PC-9 (cell line): ENCODE measurements at regions not wholly inside any gene's neighbourhood (a gene's known extent, or its start where the extent isn't known, plus 50 kb on each side); places are given as distances from the start of the nearest gene placed in this dataset.
A peak's percentile ranks its signal among the peaks of the same experiment; 100 is the strongest.

Source experiments
- BruUV-seq: library from RNA; stranded (reverse); fragments of 400-500 nt; replicated peaks from 2 replicates; lab custom pipeline; 2021; lab: Mats Ljungman, UMichigan
- CTCF ChIA-PET: fragments of 300-600 bp; sonication (Branson Sonifier 250); formaldehyde crosslinking; loops from one replicate; lab custom pipeline; 2022; ENCODE audit warnings: antibody characterized with exemption; lab: Charles Lee
- POLR2A ChIA-PET: fragments of 300-600 bp; sonication (Branson Sonifier 250); formaldehyde crosslinking; loops from one replicate; lab custom pipeline; 2022; ENCODE audit warnings: antibody characterized with exemption; ENCODE audit not compliant: unreplicated experiment; lab: Charles Lee
- DNase-seq, 2 experiments: peaks; one replicate each; pipeline versions ENCODE4 v3.0.0 to v3.0.0-alpha.2; 2015 to 2022; ENCODE audit warnings: mixed read lengths in 1 of 2
- H2AFZ ChIP-seq: fragments of 200-600 bp; sonication (generic); 2 replicates; pipeline ENCODE4 v1.8.1; 2017; ENCODE audit warnings: antibody characterized with exemption
- H3F3A ChIP-seq: fragments of 200-600 bp; sonication (generic); 2 replicates; pipeline ENCODE4 v1.8.1; 2017; ENCODE audit warnings: antibody characterized with exemption, mild to moderate bottlenecking, low read depth; ENCODE audit not compliant: insufficient read depth
- H3K27ac ChIP-seq: fragments of 200-600 bp; sonication (generic); 2 replicates; pipeline ENCODE4 v1.6.1; 2016; ENCODE audit warnings: mixed run types
- H3K27me3 ChIP-seq: fragments of 200-600 bp; sonication (generic); 2 replicates; pipeline ENCODE4 v1.6.1; 2016; ENCODE audit warnings: low read depth, mixed run types; ENCODE audit not compliant: insufficient read depth
- H3K36me3 ChIP-seq: fragments of 200-600 bp; sonication (generic); 2 replicates; pipeline ENCODE4 v1.6.1; 2016; ENCODE audit warnings: low read depth, mixed run types
- H3K4me1 ChIP-seq: fragments of 200-600 bp; sonication (generic); replicated peaks from 2 replicates; pipeline ENCODE4 v1.6.1; 2016; ENCODE audit warnings: mixed run types; ENCODE audit not compliant: insufficient read depth
- H3K4me2 ChIP-seq: fragments of 200-600 bp; sonication (generic); 2 replicates; pipeline ENCODE4 v1.6.1; 2017; ENCODE audit warnings: mixed run types
- H3K4me3 ChIP-seq: fragments of 200-600 bp; sonication (generic); 2 replicates; pipeline ENCODE4 v1.6.1; 2016; ENCODE audit warnings: mixed run types
- H3K79me2 ChIP-seq: fragments of 200-600 bp; sonication (generic); 2 replicates; pipeline ENCODE4 v1.6.1; 2017; ENCODE audit warnings: low read depth, mixed run types
- H3K9me2 ChIP-seq: fragments of 200-600 bp; sonication (generic); 2 replicates; pipeline ENCODE4 v1.8.1; 2017; ENCODE audit warnings: mild to moderate bottlenecking; ENCODE audit not compliant: insufficient read depth
- H3K9me3 ChIP-seq: fragments of 200-600 bp; sonication (generic); 2 replicates; pipeline ENCODE4 v1.8.1; 2016; ENCODE audit warnings: low read depth; ENCODE audit not compliant: insufficient read depth
- H4K20me1 ChIP-seq: fragments of 200-600 bp; sonication (generic); 2 replicates; pipeline ENCODE4 v1.8.1; 2017; ENCODE audit not compliant: insufficient read depth
- EZH2 ChIP-seq: fragments of 200-600 bp; sonication (generic); IDR thresholded peaks from 2 replicates; pipeline ENCODE4 v1.8.0; 2017; ENCODE audit warnings: antibody characterized with exemption, low read depth
- intact Hi-C: fragments of 100-400 bp; cut with micrococcal nuclease; formaldehyde crosslinking; loops from one replicate; pipeline ENCODE4 v1.10.0; 2022; ENCODE audit not compliant: unreplicated experiment
- TF ChIP-seq, protein P1 (sequence below): fragments of 200-600 bp; sonication (generic); conservative IDR thresholded peaks from 2 replicates; pipeline ENCODE4 v1.6.1; 2017; ENCODE audit warnings: mixed run types, antibody characterized with exemption, mild to moderate bottlenecking, moderate library complexity

DNA sequence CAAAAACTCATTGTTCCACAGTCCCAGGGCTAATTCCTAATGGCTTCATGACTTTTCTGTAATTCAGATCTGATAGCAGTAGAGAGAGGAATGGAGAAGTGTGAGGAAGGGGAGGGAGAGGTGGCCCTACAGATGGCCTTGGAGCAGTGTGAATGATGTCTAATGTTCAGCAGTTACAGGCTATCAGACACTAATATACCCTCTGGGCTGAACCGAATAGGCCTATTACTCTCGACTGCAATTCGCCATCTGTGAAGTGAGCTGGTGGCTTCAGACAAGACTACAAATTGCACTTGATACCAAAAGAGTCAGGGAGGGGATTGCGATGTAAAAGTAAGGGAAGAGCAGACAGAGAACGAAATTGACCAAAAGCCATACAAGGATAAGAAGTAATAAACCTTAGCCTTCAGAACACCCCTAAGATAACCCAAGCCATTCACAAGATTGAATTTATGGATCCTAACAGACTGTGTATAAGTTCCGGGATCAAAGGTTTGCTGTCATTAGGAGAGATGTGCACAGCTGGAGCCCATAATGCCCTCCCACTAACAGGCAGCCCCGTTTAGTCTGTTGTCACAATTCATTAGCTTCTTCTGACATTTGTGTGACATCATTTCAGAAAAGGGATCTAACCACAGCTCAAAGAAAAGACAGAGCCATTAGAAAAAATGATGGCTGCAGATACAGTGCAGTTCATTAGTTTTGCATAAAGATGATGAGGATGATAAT, 642.4 kb upstream of the API5 start:
- ChIA-PET POLR2A (no interaction called here), CTCF (no interaction called here)
- Histone ChIP-seq H3K4me1 (no peaks in the 10 kb centered on the region), H3K4me3 (no peak overlapping the region), H3K9me3 (no peaks in the 10 kb centered on the region), H3K9me2 (no peaks in the 10 kb centered on the region), H3K27ac (no peak overlapping the region), H3K79me2 (no peaks in the 10 kb centered on the region), H3K36me3 (no peaks in the 10 kb centered on the region), H3K27me3 (peaks cover 10% of the 10 kb centered on the region; the same call in 1 of the 2 replicates), H4K20me1 (no peaks in the 10 kb centered on the region), H3F3A (no peaks in the 10 kb centered on the region), H3K4me2 (no peak overlapping the region), H2AFZ (no peak overlapping the region)
- no peak for DNase-seq
- TF ChIP-seq, protein P1, sequence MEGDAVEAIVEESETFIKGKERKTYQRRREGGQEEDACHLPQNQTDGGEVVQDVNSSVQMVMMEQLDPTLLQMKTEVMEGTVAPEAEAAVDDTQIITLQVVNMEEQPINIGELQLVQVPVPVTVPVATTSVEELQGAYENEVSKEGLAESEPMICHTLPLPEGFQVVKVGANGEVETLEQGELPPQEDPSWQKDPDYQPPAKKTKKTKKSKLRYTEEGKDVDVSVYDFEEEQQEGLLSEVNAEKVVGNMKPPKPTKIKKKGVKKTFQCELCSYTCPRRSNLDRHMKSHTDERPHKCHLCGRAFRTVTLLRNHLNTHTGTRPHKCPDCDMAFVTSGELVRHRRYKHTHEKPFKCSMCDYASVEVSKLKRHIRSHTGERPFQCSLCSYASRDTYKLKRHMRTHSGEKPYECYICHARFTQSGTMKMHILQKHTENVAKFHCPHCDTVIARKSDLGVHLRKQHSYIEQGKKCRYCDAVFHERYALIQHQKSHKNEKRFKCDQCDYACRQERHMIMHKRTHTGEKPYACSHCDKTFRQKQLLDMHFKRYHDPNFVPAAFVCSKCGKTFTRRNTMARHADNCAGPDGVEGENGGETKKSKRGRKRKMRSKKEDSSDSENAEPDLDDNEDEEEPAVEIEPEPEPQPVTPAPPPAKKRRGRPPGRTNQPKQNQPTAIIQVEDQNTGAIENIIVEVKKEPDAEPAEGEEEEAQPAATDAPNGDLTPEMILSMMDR: no peak
- no peak for TF ChIP-seq EZH2
- no TSS peak for BruUV-seq
- intact Hi-C loops: no loop called here

DNA sequence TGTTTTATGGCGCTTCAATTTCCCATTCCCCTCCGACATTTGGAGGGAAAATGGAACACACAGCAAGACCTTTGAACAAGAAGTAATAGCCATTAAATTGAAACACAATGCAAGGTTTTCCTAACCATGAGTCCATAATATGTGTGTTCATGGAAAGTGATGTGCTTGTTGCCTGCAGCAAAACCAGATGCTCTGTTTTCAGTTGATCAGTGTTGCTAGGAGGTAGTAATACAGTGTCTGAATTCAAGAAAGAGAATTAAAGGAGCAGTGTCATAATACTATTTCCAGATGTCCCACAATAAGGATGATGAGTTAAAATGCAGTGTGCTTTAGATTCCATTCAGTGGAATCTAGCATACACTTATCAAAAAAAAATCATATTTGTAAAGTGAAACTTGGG, 637.4 kb upstream of the API5 start:
- CTCF ChIA-PET: no interaction called here
- no peak overlapping the region for H2AFZ ChIP-seq
- no peak overlapping the region for H3K4me3 ChIP-seq
- intact Hi-C loops: no loop called here
- H3K9me3 ChIP-seq: no peaks in the 10 kb centered on the region
- DNase-seq: no peak
- no peak overlapping the region for H3K27ac ChIP-seq
- BruUV-seq: no TSS peak
- no peaks in the 10 kb centered on the region for H3F3A ChIP-seq
- POLR2A ChIA-PET: no interaction called here
- no peak overlapping the region for H3K4me2 ChIP-seq
- no peaks in the 10 kb centered on the region for H3K79me2 ChIP-seq
- H3K36me3 ChIP-seq: no peaks in the 10 kb centered on the region
- TF ChIP-seq, protein P1: no peak
- no peak for TF ChIP-seq EZH2
- no peaks in the 10 kb centered on the region for H4K20me1 ChIP-seq
- no peaks in the 10 kb centered on the region for H3K4me1 ChIP-seq
- H3K9me2 ChIP-seq: no peaks in the 10 kb centered on the region
- H3K27me3 ChIP-seq: peaks cover 10% of the 10 kb centered on the region; the same call in 1 of the 2 replicates

DNA sequence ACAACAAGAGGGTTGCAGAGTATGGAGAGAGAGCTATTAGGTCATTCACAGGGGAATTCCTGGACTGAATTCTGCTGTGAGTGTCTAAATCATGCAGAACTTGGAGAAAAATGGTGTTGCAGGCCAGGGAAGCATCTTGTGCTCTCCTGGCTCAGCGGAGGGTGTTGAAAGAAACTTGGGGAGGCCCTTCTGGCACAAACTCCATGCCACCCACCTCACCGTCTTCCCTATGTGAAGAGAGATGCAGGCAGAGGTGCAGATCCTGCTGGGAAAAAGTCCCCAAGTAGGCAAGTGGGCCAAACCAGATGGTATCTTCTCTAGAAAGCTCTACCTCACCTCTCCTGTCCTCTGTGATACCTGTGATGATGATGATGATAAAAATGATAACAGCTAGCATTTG, 604.3 kb upstream of the API5 start:
- CTCF ChIA-PET: no interaction called here
- H3K4me2 ChIP-seq: no peak overlapping the region

More for the DNA sequence above, 604.3 kb upstream of the API5 start:
- no peaks in the 10 kb centered on the region for H3K36me3 ChIP-seq
- no peaks in the 10 kb centered on the region for H3K4me1 ChIP-seq
- no peak overlapping the region for H3K27ac ChIP-seq
- no TSS peak for BruUV-seq
- H3K27me3 ChIP-seq: no peaks in the 10 kb centered on the region
- TF ChIP-seq, protein P1: no peak
- no peak for TF ChIP-seq EZH2
- no peaks in the 10 kb centered on the region for H3F3A ChIP-seq
- no peak overlapping the region for H2AFZ ChIP-seq
- no peak overlapping the region for H3K4me3 ChIP-seq
- H3K9me3 ChIP-seq: no peaks in the 10 kb centered on the region
- H3K79me2 ChIP-seq: no peaks in the 10 kb centered on the region
- H4K20me1 ChIP-seq: no peaks in the 10 kb centered on the region
- DNase-seq: peak in 1 of 2 experiments; percentile 19
- intact Hi-C loops: no loop called here
- POLR2A ChIA-PET: no interaction called here
- no peaks in the 10 kb centered on the region for H3K9me2 ChIP-seq
